Keratinocyte (primary cell): ENCODE measurements at regions not wholly inside any gene's neighbourhood (a gene's known extent, or its start where the extent isn't known, plus 50 kb on each side); places are given as distances from the start of the nearest gene placed in this dataset.

Experiments used
- DNase-seq: peaks from one replicate; pipeline ENCODE4 v3.0.0-alpha.2; 2011; ENCODE audit warnings: low read depth, missing footprints, low spot score
- FAIRE-seq: peaks from 2 replicates; lab custom pipeline; 2011; peaks lifted over from hg19 to GRCh38; lab: Jason Lieb, UNC
- H2AFZ ChIP-seq: 2 replicates; pipeline ENCODE4 v1.6.0; 2012; ENCODE audit warnings: low read length, control low read depth, inconsistent platforms; ENCODE audit not compliant: control insufficient read depth
- H3K27ac ChIP-seq: 2 replicates; pipeline ENCODE4 v1.5.1; 2011; ENCODE audit warnings: low read length; ENCODE audit not compliant: control insufficient read depth, insufficient read depth
- H3K27me3 ChIP-seq: 3 replicates; pipeline ENCODE4 v1.6.0; 2011; ENCODE audit warnings: low read length; ENCODE audit not compliant: control insufficient read depth, insufficient read depth; ENCODE audit errors: extremely low read depth
- H3K36me3 ChIP-seq, 2 experiments: 2 replicates in 1 of 2; 3 replicates in 1 of 2; pipeline ENCODE4 v1.5.1; 2011; ENCODE audit warnings: low read length in 2 of 2, mild to moderate bottlenecking in 1 of 2; ENCODE audit not compliant: control insufficient read depth in 2 of 2, insufficient read depth in 2 of 2; ENCODE audit errors: extremely low read depth in 1 of 2
- H3K4me1 ChIP-seq: 3 replicates; pipeline ENCODE4 v1.5.1; 2011; ENCODE audit warnings: low read length; ENCODE audit not compliant: control insufficient read depth, insufficient read depth; ENCODE audit errors: extremely low read depth
- H3K4me2 ChIP-seq: 3 replicates; pipeline ENCODE4 v1.6.0; 2011; ENCODE audit warnings: low read depth, low read length; ENCODE audit not compliant: control insufficient read depth, insufficient read depth; ENCODE audit errors: extremely low read depth
- H3K4me3 ChIP-seq, 3 experiments: fragments of 200-600 bp in 1 of 3; sonication (generic) in 1 of 3; 2 replicates in 2 of 3; 3 replicates in 1 of 3; pipeline ENCODE4 v1.5.1; 2011 to 2016; ENCODE audit warnings: low read length in 3 of 3, mild to moderate bottlenecking in 3 of 3, control low read depth in 2 of 3, inconsistent platforms in 1 of 3, low read depth in 1 of 3, mixed read lengths in 1 of 3, mixed run types in 1 of 3, moderate library complexity in 1 of 3; ENCODE audit not compliant: control insufficient read depth in 2 of 3, insufficient read depth in 2 of 3; ENCODE audit errors: extremely low read depth in 1 of 3
- H3K79me2 ChIP-seq: 2 replicates; pipeline ENCODE4 v1.6.0; 2012; ENCODE audit warnings: low read length; ENCODE audit not compliant: control insufficient read depth, insufficient read depth
- H3K9ac ChIP-seq: 3 replicates; pipeline ENCODE4 v1.6.0; 2011; ENCODE audit warnings: low read length; ENCODE audit not compliant: control insufficient read depth, insufficient read depth; ENCODE audit errors: extremely low read depth
- H3K9me1 ChIP-seq: 3 replicates; pipeline ENCODE4 v1.6.0; 2011; ENCODE audit warnings: low read length; ENCODE audit not compliant: control insufficient read depth, insufficient read depth; ENCODE audit errors: extremely low read depth
- H3K9me3 ChIP-seq: 2 replicates; pipeline ENCODE4 v1.5.1; 2012; ENCODE audit warnings: low read depth, low read length; ENCODE audit not compliant: control insufficient read depth
- H4K20me1 ChIP-seq: 3 replicates; pipeline ENCODE4 v1.6.0; 2011; ENCODE audit warnings: low read length; ENCODE audit not compliant: control insufficient read depth, insufficient read depth; ENCODE audit errors: extremely low read depth
- EZH2 ChIP-seq: IDR thresholded peaks from one replicate; pipeline ENCODE4 v1.6.1; 2012; ENCODE audit warnings: inconsistent platforms, mild to moderate bottlenecking, low read length, moderate library complexity
- dilution Hi-C: fragments of 300-500 bp; cut with MboI; formaldehyde crosslinking; loops from one replicate; pipeline ENCODE4 v1.7.0; 2020; ENCODE audit warnings: low sequenced_read_pairs; ENCODE audit not compliant: extremely low pct_ligation_motif_present
- TF ChIP-seq, protein P1 (sequence below), 3 experiments: IDR thresholded peaks in 1 of 3; conservative IDR thresholded peaks in 1 of 3; optimal IDR thresholded peaks in 1 of 3; 2 replicates in 2 of 3; 3 replicates in 1 of 3; pipeline versions ENCODE3 to v1.5.1; 2011; ENCODE audit warnings: low read length in 3 of 3, mild to moderate bottlenecking in 3 of 3, moderate library complexity in 2 of 3, control low read depth in 1 of 3, inconsistent platforms in 1 of 3; ENCODE audit not compliant: insufficient read depth in 2 of 3; ENCODE audit errors: extremely low read depth in 1 of 3

DNA sequence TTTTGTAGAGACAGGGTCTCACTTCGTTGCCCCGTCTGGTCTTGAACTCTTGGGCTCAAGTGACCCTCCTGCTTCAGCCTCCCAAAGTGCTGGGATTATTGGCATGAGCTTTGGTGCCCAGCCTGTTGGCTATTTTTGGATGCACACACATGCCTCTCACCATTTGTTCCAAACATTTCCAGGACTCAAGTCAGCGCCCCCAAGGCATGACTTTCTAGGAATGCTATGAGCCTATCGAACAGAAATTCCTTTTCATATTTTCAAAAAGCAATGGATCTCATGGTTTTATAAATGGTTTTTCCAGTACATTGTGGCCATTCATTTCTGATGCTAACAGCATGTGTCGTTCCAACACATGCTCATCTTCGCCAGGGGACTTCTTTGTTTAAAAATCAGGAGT lies 119.3 kb upstream of the NAA20 start:
- DNase-seq (no peak), FAIRE-seq (no peak)
- H3K27me3 ChIP-seq, result no peaks in the 10 kb centered on the region
- no peaks in the 10 kb centered on the region for H3K9me1 ChIP-seq
- H3K9me3 ChIP-seq, result peaks cover 2% of the 10 kb centered on the region
- no peak overlapping the region for H3K27ac ChIP-seq
- H3K4me3 ChIP-seq, result no peak overlapping the region
- dilution Hi-C loops, result no loop called here
- no peak overlapping the region for H3K9ac ChIP-seq
- peaks cover 12% of the 10 kb centered on the region for H3K4me1 ChIP-seq
- no peak overlapping the region for H2AFZ ChIP-seq
- TF ChIP-seq, protein P1, sequence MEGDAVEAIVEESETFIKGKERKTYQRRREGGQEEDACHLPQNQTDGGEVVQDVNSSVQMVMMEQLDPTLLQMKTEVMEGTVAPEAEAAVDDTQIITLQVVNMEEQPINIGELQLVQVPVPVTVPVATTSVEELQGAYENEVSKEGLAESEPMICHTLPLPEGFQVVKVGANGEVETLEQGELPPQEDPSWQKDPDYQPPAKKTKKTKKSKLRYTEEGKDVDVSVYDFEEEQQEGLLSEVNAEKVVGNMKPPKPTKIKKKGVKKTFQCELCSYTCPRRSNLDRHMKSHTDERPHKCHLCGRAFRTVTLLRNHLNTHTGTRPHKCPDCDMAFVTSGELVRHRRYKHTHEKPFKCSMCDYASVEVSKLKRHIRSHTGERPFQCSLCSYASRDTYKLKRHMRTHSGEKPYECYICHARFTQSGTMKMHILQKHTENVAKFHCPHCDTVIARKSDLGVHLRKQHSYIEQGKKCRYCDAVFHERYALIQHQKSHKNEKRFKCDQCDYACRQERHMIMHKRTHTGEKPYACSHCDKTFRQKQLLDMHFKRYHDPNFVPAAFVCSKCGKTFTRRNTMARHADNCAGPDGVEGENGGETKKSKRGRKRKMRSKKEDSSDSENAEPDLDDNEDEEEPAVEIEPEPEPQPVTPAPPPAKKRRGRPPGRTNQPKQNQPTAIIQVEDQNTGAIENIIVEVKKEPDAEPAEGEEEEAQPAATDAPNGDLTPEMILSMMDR (optimal IDR thresholded peaks at IDR 0.05 in 1 of 3, IDR thresholded peaks at IDR 0.05 in 1 of 3, conservative IDR thresholded peaks at IDR 0.05 in 1 of 3; ENCODE audit: extremely low read depth in 1 of 3, insufficient read depth in 2 of 3, low read length in 3 of 3), result no peak
- no peak for TF ChIP-seq EZH2
- H3K4me2 ChIP-seq, result no peak overlapping the region
- H3K79me2 ChIP-seq, result no peaks in the 10 kb centered on the region
- no peaks in the 10 kb centered on the region for H4K20me1 ChIP-seq
- H3K36me3 ChIP-seq, result no peaks in the 10 kb centered on the region

DNA sequence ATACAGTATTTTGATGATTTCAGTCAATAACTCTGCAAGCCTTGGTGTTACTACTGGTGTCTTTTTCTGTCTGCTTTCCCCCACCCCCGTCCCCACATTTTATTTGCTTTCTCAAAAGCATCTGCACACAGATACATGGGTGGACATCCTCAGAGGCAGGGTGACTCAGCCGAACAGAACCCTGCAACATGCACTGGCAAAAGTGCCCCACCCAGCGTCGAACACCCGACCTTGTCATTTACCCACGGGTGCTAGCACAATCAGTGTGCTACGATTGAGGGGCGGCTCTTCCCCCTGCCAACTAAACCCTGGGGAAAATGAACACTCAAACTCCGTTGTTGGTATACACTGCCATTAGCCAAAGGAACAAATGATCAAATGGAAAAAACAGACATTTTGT lies 115.9 kb upstream of the NAA20 start:
- Histone ChIP-seq H3K9me3 (peaks cover 2% of the 10 kb centered on the region), H4K20me1 (no peaks in the 10 kb centered on the region), H3K4me3 (no peak overlapping the region), H3K79me2 (no peaks in the 10 kb centered on the region), H3K36me3 (no peaks in the 10 kb centered on the region), H3K9me1 (no peaks in the 10 kb centered on the region), H3K27ac (no peak overlapping the region), H2AFZ (no peak overlapping the region), H3K9ac (no peak overlapping the region), H3K4me1 (peaks cover 12% of the 10 kb centered on the region), H3K4me2 (peak overlapping the region; percentile 6), H3K27me3 (no peaks in the 10 kb centered on the region)
- dilution Hi-C loops, result no loop called here
- no peak for TF ChIP-seq EZH2
- TF ChIP-seq, protein P1 (optimal IDR thresholded peaks at IDR 0.05 in 1 of 3, IDR thresholded peaks at IDR 0.05 in 1 of 3, conservative IDR thresholded peaks at IDR 0.05 in 1 of 3; ENCODE audit: extremely low read depth in 1 of 3, insufficient read depth in 2 of 3, low read length in 3 of 3), result peak in 2 of 3 experiments; percentile 5 to 59
- FAIRE-seq, result peak; percentile 5
- no peak for DNase-seq
